ENCODE measurements at regions not wholly inside any gene's neighbourhood (a gene's known extent, or its start where the extent isn't known, plus 50 kb on each side); places are given as distances from the start of the nearest gene placed in this dataset.

DNA sequence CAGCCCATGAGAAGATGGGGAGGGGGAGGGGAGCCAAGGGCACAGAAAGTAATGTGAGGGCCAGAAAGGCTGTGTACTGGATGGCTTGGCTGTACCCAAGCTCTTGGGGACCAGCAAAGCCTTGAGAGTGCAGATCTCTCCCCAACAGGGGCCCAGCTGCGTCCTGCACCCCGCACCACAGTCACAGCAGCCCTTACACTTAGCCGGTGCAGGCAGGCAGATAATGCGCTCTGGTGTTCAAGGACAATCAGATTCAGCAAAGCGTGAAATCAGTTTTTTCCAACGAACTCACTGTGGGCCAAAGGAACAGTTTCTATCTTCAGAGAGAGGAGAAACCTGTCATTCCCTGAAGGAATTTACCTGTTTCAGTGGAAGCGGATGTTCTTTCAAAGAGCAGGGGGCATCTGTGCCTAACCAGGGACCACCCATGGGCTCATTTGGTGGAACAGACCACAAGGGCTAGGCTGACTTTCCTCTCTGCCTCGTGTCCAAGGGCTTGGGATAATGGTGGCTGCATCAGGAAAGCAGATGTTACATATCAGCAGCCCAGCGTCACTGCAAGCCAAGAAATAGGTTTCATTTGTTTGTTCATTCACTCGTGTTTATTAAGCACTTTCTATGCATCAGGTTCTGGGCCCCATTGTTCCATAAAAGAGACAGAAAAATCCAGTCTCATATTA, 81.2 kb upstream of the SPON1 start:
- TF ChIP-seq, protein P1, sequence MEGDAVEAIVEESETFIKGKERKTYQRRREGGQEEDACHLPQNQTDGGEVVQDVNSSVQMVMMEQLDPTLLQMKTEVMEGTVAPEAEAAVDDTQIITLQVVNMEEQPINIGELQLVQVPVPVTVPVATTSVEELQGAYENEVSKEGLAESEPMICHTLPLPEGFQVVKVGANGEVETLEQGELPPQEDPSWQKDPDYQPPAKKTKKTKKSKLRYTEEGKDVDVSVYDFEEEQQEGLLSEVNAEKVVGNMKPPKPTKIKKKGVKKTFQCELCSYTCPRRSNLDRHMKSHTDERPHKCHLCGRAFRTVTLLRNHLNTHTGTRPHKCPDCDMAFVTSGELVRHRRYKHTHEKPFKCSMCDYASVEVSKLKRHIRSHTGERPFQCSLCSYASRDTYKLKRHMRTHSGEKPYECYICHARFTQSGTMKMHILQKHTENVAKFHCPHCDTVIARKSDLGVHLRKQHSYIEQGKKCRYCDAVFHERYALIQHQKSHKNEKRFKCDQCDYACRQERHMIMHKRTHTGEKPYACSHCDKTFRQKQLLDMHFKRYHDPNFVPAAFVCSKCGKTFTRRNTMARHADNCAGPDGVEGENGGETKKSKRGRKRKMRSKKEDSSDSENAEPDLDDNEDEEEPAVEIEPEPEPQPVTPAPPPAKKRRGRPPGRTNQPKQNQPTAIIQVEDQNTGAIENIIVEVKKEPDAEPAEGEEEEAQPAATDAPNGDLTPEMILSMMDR (IDR thresholded peaks at IDR 0.05): no peak
- TF ChIP-seq POLR2A (IDR thresholded peaks at IDR 0.05) (no peak), POLR2AphosphoS5 (IDR thresholded peaks at IDR 0.05) (no peak)

Data from prostate gland (tissue), 2 donors.